ENCODE measurements at regions not wholly inside any gene's neighbourhood (a gene's known extent, or its start where the extent isn't known, plus 50 kb on each side); places are given as distances from the start of the nearest gene placed in this dataset.

DNA sequence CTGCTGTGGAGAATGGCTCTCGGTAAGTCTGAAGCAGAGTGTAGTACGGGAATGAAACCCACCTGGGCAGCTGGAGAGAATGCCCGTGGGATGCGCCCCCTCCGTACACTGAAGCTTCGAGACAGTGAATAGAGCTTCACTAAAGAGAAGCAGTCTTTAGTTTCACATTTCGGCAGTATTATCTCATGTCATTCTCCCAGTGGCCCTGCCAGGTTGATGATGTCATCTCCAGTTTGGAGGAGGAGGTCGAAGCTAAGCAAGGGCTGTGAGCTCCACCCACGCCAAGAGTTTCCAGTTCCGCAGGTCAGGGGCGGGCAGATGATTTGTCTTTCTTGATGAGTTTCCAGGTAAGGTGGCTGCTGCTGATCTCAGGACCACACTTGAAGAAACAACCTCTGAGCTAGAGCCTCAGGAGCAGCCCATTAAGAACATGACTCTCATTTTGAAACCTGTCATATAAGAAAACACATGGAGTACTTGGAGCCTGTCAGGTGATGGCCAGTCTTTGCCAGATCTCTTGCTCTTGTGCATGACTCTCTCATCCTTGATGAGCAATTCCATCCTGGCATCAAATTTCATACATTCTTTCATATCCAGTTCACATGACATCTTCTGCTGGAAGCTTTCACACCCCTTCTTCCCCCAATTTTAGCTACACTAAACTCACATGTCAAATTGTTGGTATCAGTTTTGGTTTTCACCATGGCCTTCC lies 475.0 kb downstream of the RNF144A start:
- no peak for DNase-seq

DNA sequence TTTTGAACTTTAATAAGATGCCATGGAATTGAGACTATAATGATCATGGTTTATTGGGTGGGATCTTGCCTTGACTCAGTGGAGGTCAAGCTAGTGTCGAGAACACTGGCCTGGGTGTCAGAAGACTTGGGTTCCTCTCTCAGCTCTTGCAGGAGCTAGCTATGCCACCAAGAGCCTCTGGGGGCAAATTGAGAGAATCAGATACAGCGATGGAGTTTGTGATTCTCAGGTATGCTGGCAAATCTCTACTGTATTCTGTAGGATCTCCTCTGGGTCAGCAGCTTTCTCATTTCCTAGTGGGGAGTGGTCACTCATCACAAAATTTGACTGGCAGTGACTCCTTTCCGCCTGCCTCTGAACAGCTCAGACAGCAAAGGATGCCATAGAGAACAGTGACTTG lies 477.0 kb downstream of the RNF144A start:
- no peak for DNase-seq

DNA sequence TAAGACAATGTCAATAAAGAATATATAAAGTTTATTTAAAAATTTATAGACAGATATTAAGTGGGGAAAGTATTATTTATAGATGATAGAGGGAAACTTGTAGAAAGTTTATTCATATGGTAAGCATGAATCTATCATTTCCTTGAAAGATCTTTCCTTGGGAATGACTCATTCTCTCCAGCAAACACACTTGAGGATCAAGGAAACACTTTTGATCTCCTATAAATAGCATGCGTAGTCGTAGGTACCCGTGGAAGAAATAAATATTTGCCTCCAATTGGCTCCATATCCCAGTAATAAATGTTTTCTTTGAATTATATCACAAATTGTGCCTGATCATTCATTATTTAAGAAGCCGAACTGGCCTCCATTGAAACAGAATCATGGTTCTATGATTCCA lies 483.4 kb downstream of the RNF144A start:
- no peak for DNase-seq

DNA sequence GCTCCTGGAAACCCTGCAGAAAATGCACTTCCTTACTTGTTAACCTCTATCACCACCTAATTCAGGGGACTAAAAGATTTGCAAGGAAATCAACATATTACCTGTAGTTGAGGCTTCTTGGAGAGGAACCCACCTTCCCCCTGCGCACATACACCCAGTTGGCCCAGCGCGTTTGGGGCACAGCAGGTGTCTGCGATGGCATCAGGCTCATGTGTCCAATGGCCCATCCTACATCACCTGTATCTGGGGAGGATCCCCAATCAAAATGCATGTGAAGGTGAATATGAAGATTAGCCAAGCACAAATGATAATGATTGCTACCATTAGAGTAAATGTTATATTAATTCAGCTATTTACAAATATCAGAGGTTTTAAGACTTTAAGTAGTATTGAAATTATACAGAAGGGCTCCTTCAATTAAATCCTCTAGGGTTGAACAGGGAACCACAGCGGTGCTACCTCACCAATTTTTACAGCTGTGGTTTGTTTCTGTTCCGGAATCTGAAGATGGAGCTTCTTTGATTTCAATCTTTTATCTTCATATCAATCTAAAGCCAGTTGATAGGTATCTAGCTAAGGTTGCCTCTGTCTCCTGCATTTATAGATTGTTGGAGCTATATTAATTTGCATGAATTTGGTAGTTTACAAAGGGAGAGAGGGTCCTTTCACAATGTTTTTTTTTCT lies 486.0 kb downstream of the RNF144A start:
- DNase-seq = no peak

DNA sequence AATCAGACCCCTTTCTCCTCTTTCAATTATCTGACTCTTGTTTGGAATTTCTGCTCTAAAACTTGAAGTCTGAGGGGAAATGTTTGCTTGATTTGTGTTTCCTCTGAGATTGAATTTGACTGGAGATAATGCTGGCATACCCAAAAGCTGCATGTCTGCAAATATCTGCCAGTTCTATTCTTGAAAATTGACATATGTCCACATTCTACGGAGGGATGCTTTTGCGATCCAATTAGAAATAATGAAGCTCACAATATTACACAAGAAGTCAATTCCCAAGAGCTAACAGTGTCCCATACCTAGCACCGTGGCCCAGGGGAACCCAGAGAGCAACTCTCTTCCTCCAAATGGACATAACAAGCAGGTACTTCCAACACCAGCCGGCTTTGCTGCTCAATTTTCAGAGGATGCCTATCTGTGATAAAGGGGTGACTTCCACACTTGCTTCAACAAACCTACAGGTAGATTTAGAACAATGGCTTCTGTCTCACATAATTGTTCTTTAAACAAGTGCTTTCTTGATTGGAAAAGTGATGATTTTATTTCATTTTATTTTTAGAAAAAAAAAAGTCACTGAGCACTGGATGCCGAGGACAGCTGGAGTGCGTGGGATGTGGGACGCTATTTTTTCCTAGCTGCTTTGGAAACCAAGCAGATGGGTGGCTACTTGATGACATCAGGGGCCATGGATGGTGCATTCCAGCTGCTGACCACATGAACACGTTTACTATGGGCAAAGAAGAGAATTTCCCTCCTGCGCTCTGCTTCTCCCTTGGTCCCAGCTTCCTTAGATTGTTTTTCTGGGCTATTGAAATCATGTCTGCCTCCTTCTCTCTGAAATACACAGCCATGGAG lies 488.9 kb downstream of the RNF144A start:
- no peak for DNase-seq

DNA sequence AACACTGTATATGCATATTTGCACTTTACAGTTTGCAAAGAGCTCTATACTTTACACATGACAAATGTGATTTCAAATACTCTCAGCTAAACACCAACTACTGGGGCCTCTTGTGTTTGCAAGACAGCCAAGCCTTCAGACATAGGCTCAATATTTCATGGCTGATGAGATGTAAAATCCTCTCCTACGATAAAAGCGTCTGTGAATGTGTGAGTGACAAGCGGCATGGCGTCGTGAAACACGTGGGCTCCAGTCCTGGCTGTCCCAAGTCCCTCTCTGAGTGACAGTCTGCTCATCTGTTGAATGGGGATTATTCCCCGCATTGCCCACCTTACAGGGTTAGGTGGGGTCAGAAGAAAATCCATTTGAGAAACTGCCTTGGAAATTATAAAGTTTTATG lies 489.8 kb downstream of the RNF144A start:
- DNase-seq = no peak

DNA sequence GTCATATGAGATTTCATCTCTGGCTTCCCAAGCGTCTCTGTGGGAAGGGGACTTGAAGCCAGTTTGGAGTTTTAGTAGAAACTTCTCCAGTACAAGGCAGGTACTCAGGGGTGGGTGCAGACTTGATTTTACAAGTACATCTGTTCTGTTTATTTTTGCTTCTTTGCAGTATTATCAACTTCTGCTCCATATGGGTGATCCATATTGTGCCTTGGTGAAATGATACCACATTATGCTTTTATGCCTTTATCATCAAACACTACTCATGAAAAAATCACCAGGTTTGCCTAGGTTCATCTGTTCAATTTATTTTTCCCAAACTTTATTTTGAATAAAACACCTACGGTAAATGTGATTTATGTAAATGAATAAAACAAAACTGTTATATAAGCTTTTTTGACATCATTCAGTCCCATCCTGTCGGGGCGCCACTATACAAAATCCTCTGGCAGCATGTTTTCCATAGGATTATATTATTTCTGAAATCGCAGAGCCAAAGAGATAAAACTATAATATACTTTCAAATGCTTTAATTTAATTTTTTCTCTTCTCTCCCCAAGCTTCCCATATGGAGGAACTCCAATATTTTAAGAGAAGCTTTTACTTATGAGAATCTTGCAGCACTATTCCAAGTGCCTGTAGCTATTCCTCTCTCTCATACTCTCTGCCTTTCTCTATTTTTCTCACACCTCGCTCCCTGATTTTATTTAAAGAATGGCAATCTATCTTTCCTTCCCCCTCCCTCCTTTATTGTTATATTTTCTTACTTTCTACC lies 490.9 kb downstream of the RNF144A start:
- no peak for DNase-seq

DNA sequence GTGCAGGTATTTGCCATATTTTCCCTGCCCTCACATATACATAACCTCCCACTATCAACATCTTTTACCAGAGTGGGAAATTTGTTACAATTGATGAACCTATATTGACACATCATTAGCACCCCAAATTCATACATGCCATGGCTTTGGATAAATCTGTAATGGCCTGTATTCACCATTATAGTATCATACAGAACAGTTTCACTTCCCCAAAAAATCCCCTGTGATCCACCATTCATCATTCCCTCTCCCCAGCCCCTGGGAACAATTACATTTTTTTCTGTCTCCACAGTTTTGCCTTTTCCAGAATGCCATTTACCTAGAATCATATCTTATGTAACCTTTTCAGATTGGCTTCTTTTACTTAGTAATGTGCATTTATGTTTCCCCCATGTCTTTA lies 494.5 kb downstream of the RNF144A start:
- no peak for DNase-seq

DNA sequence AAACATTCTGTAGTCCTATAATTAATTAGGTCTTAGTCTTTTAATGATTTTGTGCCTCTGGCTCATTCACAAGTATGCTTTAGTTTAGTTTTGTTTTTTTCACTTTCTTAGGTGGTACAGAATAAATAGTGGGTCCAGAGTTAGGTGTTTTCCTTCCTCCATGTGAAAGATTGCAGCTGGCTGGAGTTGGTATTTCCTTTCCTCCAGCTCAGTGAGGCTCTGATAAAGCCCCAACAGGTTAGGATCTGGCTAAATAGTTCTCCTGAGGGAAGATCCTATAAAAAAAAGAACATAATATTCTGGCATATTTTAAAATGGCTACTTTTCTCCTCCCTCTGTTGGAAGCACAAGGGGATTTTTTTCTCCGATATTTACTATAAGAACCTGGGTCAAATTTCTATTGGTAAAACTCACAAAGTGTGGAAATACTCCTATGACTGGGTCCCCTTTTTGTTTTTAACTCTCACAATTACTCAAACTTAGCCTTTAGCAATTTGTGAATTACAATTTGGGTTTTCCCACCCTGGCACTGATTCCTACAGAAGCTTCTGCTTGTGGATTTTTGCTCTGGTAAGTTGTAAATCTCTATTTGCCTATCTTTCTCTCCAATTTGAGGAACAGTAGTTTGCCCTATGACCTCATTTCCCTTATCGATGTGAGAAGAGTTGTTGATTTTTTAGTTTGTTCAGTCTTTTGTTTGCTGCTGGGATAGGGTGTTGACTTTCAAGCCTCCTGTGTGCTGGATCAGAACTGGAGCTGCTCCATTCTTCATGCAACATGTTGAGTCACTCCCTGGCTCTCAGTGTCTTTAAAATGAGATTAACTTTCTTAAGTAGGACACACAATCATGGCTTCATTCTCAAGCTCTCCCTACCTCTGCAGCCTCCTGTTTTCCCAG lies 500.9 kb downstream of the RNF144A start:
- no peak for DNase-seq

DNA sequence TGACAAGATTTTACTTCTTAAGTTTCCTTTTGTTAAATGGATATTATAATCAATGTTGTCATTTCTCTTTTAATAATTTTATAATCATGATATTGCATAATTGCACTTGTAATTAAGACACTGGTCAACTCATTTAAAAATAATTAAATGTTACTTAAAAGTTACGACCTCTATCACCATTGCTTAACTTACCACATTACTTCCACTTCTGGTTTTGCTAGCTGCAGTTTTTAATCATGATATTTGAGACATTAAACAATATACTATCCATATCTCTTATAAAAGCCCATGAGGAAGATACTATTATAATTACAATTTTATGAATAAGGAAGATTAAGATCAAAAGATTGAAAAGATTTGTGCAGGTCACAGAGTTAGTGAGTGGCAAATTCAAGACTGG lies 502.0 kb downstream of the RNF144A start:
- DNase-seq = no peak

DNA sequence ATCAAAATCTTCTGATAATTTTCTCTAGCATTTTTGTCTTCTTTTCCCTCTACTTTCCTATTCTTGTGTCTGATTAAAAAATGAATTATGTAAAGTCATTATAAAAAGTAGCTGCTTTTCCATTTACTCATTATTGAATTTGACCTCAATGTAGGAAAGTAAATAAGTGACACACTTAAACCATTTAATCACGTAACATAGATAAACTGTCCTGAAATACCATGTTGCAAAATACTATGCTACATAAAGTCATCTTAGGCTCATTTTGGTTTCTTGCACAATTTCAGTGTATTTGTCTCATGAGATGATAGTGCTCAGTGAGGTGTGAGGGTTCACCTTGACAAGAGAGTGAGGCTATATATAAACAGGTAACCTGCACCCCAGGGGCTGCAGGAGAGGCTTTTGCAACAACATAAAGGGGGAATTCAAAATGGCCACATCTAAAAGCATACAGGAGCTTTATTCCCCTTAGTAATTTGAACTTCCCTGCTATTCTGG lies 502.7 kb downstream of the RNF144A start:
- DNase-seq = no peak

DNA sequence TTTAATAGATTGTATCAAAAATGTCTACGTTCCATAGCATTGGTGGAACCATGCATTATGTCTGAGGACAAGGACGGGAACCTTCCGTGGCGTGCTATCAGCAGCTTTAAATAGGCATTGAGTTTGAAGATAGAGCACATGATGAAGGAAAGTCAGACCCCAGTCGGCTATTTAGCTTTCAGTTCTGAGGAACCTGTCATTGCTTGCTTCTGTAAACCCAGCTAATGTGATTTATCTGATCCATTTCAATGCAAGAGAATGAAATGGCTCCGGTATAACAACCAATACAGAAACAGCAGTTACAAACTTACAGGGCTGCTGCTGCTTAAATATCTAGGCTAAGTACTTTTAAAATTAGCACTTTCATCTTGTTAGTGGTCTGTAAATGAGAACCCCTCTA lies 503.3 kb downstream of the RNF144A start:
- no peak for DNase-seq

DNA sequence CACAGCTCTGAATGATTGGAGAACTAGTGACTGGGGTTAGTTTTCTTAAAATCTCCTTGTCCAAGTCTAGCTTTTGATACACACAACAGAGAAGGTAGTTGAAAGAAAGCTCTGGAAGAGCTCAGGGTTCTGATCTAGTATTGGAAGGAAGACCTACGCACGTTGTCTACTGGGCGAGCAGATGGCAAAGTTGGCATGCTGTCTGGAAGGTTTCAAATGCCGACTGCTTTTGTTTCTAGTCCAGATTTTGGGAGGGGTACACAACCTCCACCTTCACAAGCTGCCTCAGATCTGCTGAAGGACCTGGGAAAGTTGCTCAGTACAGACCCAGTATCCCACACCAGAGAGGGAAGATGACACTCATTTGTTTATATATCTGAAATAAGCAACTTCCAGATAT lies 507.3 kb downstream of the RNF144A start:
- DNase-seq = no peak

DNA sequence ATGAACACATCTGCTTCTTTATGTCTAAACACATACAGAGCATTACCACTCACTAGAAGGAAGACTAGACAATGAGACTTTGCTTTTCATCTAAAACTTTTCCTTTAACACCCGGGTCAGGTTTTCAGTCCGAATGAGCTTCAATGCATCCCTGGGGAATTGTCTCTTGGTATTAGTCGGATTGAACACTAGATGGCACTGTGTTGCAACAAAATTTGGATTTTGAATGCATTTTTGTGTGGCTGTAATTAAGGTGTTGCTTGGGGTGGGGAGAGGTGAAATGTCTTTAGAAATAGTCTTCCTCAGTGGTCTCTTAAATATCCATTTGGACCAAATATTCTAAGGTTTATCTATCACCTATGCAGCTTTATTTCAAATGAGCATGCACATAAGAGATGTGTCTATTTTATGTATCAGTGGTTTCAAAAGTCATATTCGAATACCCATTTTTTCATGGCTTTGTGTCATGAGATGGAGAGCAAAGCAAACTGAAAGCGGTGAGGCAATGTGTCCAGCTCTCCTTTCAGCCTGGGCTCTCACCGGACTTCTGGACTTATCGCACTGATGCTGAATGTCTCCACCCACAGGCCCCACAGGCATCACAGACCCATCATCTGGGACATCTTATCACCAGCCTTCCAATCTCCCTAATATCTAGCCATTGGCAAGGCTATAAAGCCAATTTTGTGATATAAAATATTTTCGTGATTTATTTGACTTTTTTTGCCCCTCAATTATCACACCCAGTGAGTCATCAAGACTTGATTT lies 510.3 kb downstream of the RNF144A start:
- peak; percentile 90 for DNase-seq

DNA sequence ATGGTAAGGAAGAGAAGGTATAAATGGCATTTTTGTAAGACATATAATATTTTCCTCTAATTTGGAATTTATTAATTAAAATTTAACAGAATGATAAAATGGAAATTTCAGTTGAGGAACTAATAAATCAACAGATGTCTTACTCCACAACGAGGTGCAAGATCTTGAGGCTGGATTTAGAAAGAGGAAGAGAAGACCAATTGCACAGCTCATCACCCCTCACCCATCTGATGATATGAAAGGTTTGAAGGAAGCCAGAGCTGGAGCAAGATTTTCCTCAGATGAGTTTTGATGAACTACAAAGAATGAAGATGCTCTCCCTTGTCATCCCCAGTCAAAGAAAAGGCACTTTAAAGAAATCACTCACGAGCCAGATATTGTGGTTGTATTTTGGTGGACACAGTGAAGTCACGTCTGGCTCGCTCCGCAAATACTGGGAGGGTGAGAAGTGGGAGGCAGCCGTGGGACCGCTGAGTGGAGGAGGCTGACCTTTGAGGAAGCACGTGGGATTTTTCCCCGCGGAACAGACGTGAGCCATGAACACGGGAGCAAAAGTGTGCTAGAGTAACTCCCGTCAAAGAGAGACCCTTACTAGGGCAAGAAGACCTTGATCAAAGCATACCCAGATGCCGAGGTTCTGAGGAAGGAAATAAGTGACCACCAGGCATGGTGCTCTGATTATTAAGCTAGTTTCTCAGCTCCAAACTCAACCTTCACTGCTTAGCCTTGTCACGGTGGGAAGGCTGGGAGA lies 511.4 kb downstream of the RNF144A start:
- no peak for DNase-seq

DNA sequence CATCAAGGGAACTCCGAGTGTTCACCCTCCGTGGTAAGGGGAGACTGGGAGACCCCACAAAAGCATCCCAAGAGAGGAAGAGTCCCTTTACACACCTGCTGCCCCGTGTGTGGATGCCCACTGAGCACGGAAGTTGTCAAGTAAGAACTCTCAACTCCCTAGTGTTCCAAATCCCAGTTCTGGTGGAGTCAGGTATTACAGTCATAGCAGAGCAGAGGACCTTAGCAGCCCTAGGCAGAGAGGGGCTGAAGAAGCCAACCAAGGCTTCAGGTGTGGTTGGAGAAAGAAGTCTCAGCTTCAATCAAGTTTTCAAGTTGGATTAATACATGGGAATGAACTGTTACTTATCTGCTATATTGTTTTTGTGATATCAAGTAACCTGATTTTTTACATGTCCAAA lies 512.5 kb downstream of the RNF144A start:
- DNase-seq = no peak

DNA sequence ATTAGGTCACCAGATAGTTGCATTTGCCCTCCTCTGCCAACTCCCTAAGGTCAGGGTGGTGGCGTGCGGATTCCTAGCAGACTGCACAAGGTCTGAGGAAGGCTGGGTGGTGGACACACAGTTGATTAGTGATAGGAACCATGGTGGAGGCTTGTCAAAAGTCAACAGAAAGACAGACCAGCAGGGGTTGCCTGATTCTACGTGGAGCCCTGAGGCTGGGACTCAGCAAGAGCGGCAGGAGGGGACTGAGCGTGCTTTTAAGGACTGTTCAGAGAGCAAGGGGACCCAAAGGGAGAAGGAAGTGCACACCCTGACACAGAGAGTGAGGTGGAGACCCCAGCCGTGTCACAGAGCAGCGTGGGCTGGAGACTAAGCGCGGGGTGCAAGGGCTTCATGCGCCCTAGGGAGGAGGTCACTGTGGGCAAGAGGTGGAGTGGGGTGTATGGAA lies 513.2 kb downstream of the RNF144A start:
- no peak for DNase-seq

DNA sequence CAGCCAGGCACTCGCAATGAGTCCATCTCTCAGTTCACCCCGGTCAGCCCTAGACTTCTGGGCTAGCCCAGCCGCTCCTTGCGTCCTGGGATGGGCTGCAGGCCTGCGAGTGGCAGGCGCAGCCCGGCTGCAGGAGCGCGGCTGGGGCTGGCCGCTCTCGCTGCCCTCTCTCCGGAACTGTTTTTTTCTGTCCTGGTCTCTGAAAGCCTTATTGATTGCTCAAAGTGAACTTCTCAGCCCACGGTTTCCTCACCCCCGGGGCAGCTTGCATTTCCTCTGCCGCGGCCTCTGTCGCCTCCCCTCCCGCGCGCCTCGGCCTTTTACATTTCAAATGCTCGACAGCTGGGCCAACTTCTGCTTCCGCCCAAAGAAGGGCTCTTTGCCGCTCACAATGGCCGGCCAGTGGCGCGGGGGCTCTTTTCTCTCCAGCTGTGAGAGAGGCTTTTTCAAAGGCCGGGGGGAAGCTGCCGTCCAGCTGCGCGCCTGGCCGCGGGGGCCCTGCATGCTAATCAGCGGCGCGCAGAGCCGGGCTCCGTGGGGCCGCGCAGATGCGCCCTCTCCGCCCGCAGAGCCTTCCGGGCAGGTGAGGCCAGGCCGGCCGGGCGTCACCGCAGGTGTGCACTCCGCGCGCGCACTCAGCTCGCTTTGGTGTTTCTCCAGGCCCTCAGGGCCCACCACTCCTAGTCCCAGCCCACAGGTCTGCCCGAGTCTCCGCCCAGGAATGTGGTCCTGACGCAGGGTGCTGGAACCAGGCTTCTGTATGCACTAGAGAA lies 513.8 kb downstream of the RNF144A start:
- DNase-seq = peak; percentile 73

DNA sequence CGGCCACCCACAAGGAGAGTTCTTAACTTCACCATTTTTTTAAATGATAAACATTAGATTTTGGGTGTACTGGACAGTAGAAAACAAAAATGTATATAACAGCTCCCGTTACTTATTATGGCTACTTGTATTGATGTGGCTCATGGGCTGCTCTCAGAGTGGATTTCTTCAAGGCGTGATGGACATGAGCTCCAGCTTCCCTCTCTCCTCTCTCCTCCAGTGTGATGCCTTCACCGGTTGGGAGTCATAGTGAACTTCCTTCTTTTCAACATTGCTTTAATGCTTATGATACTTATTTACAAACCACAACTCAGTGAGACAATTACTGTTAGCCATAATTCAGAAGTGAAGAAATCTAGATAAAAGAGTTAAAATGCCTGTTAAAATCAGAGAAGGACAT lies 515.2 kb downstream of the RNF144A start:
- DNase-seq = no peak
